ENCODE measurements at regions not wholly inside any gene's neighbourhood (a gene's known extent, or its start where the extent isn't known, plus 50 kb on each side); places are given as distances from the start of the nearest gene placed in this dataset.

DNA sequence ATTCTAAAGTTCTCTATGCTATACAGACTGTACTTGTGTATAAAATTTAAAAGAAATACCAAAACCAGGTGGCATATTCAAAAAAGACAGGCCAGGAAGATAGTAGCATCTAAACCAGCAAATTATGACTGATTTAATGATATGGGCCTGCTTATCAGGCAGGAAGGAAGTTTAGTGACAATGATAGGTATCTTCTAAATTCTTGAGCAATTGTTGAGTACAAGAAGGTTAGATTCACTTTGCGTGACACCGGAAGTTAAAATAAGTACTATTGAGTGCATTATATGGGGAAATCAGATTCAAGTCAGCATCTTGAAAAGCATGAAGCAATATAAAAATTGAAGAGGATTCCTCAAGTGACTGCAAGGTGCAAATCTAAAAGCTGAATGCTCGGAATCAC lies 186.8 kb upstream of the RGS18 start:
- Histone ChIP-seq H3K9ac (ENCODE audit: low read length) (no peak overlapping the region), H3K4me3 (ENCODE audit: low read length) (no peak overlapping the region), H3K27me3 (replicated peaks; ENCODE audit: control insufficient read depth, insufficient read depth, low read length) (no peaks in the 10 kb centered on the region), H3K4me1 (ENCODE audit: control insufficient read depth, insufficient read depth, low read length) (no peaks in the 10 kb centered on the region), H3K9me3 (ENCODE audit: control insufficient read depth, low read length) (no peaks in the 10 kb centered on the region), H3K36me3 (ENCODE audit: control insufficient read depth, insufficient read depth, low read length, severe bottlenecking) (no peaks in the 10 kb centered on the region)
- DNase-seq (ENCODE audit: low read depth), result no peak

- Histone ChIP-seq H3K27me3 (replicated peaks; ENCODE audit: control insufficient read depth, insufficient read depth, low read length) (no peaks in the 10 kb centered on the region), H3K36me3 (ENCODE audit: control insufficient read depth, insufficient read depth, low read length, severe bottlenecking) (no peaks in the 10 kb centered on the region), H3K9me3 (ENCODE audit: control insufficient read depth, low read length) (no peaks in the 10 kb centered on the region), H3K4me1 (ENCODE audit: control insufficient read depth, insufficient read depth, low read length) (no peaks in the 10 kb centered on the region), H3K4me3 (ENCODE audit: low read length) (no peak overlapping the region), H3K9ac (ENCODE audit: low read length) (no peak overlapping the region)
- no peak for DNase-seq (ENCODE audit: low read depth)
Measured at GRCh38 chr1:191974004-191974403, 184.3 kb upstream of the RGS18 start.

GRCh38 chr1:191977874-191978506 lies 180.3 kb upstream of the RGS18 start:
- Histone ChIP-seq H3K27me3 (replicated peaks; ENCODE audit: control insufficient read depth, insufficient read depth, low read length) (no peaks in the 10 kb centered on the region), H3K4me3 (ENCODE audit: low read length) (no peak overlapping the region), H3K9ac (ENCODE audit: low read length) (no peak overlapping the region), H3K9me3 (ENCODE audit: control insufficient read depth, low read length) (peaks cover 8% of the 10 kb centered on the region), H3K4me1 (ENCODE audit: control insufficient read depth, insufficient read depth, low read length) (no peaks in the 10 kb centered on the region), H3K36me3 (ENCODE audit: control insufficient read depth, insufficient read depth, low read length, severe bottlenecking) (no peaks in the 10 kb centered on the region)
- no peak for DNase-seq (ENCODE audit: low read depth)

GRCh38 chr1:191984856-191985255 lies 173.4 kb upstream of the RGS18 start:
- Histone ChIP-seq H3K4me3 (ENCODE audit: low read length) (no peak overlapping the region), H3K9me3 (ENCODE audit: control insufficient read depth, low read length) (peaks cover 11% of the 10 kb centered on the region), H3K27me3 (replicated peaks; ENCODE audit: control insufficient read depth, insufficient read depth, low read length) (no peaks in the 10 kb centered on the region), H3K4me1 (ENCODE audit: control insufficient read depth, insufficient read depth, low read length) (no peaks in the 10 kb centered on the region), H3K9ac (ENCODE audit: low read length) (no peak overlapping the region), H3K36me3 (ENCODE audit: control insufficient read depth, insufficient read depth, low read length, severe bottlenecking) (no peaks in the 10 kb centered on the region)
- DNase-seq (ENCODE audit: low read depth), result no peak

DNA sequence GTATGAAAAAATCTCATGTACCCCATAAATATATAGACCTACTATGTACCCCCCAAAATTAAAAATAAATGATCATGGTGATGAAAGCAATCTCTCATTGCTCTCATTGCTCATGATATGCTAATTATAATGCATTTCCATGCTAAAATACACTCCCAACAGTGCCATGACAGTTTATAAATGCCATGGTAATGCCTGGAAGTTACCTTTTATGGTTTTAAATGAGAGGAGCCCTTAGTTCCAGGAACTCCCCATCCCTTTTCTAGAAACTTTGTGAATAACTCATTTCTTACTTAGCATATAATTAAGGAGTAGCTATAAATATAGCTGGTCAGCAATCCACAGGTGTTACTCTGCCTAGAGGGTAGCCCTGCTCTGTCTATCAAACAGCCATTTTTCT lies 166.1 kb upstream of the RGS18 start:
- H3K9me3 ChIP-seq (ENCODE audit: control insufficient read depth, low read length), result no peaks in the 10 kb centered on the region
- DNase-seq (ENCODE audit: low read depth), result no peak

GRCh38 chr1:191993549-191993948 lies 164.7 kb upstream of the RGS18 start:
- Histone ChIP-seq H3K27me3 (replicated peaks; ENCODE audit: control insufficient read depth, insufficient read depth, low read length) (no peaks in the 10 kb centered on the region), H3K9me3 (ENCODE audit: control insufficient read depth, low read length) (no peaks in the 10 kb centered on the region), H3K9ac (ENCODE audit: low read length) (no peak overlapping the region), H3K4me1 (ENCODE audit: control insufficient read depth, insufficient read depth, low read length) (no peaks in the 10 kb centered on the region), H3K36me3 (ENCODE audit: control insufficient read depth, insufficient read depth, low read length, severe bottlenecking) (no peaks in the 10 kb centered on the region), H3K4me3 (ENCODE audit: low read length) (no peak overlapping the region)
- peak; percentile 55 for DNase-seq (ENCODE audit: low read depth)

More for the DNA sequence above, 166.1 kb upstream of the RGS18 start:
- no peaks in the 10 kb centered on the region for H3K4me1 ChIP-seq (ENCODE audit: control insufficient read depth, insufficient read depth, low read length)
- H3K9ac ChIP-seq (ENCODE audit: low read length), result no peak overlapping the region
- H3K4me3 ChIP-seq (ENCODE audit: low read length), result no peak overlapping the region
- no peaks in the 10 kb centered on the region for H3K36me3 ChIP-seq (ENCODE audit: control insufficient read depth, insufficient read depth, low read length, severe bottlenecking)
- no peaks in the 10 kb centered on the region for H3K27me3 ChIP-seq (replicated peaks; ENCODE audit: control insufficient read depth, insufficient read depth, low read length)

DNA sequence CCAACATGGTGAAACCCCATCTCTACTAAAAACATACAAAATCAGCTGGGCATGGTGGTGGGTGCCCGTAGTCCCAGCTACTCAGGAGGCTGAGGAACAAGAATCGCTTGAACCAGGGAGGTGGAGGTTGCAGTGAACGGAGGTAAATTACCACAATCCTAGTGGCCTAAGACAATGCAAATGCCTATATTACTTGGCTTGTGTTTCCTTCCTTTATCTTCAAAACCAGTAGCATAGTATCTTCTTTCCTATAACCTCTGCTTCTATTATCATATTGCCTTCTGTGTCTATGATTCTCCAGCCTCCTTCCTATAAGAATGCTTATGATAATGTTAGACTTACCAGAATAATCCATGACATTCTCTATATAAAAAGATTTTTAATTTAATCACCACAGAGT lies 156.2 kb upstream of the RGS18 start:
- DNase-seq (ENCODE audit: low read depth), result no peak
- Histone ChIP-seq H3K4me3 (ENCODE audit: low read length) (no peak overlapping the region), H3K4me1 (ENCODE audit: control insufficient read depth, insufficient read depth, low read length) (no peaks in the 10 kb centered on the region), H3K27me3 (replicated peaks; ENCODE audit: control insufficient read depth, insufficient read depth, low read length) (no peaks in the 10 kb centered on the region), H3K36me3 (ENCODE audit: control insufficient read depth, insufficient read depth, low read length, severe bottlenecking) (no peaks in the 10 kb centered on the region), H3K9ac (ENCODE audit: low read length) (no peak overlapping the region), H3K9me3 (ENCODE audit: control insufficient read depth, low read length) (no peaks in the 10 kb centered on the region)

DNA sequence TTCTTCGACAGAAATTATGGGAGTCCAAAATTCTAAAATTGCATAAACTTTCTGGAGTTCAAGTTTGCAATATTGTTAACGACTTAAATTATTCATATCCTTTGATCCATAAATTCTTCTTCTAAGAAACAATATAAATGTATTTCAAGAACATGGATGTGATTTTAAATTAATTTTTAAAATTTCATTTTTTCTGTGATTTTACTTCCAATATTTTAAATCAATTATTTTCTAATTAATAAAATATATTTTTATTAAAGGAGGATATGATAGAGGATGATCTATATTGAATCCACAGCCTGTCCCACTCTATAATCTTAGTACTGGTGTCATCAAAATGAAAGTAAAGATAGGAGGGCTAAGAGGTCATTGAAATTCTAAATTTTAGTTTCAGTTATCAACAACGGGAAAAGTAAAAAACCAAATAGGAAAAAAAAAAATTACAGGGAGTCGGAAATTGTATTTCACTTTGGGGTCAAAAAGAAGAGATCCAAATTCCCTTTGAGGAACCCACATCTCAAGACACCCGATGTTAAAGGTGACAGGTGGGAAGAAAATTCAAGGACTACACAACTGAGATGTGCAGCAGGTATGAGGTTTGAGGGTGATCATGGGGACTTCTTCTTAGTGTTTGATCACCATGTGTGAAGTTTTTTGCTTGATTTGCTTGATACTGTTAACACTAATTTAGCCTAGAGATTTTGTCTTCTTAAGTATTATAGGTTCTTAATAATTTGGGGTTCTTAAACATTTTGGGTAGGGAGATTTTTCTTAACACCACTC lies 154.8 kb upstream of the RGS18 start:
- Histone ChIP-seq H3K27me3 (replicated peaks; ENCODE audit: control insufficient read depth, insufficient read depth, low read length) (no peaks in the 10 kb centered on the region), H3K9ac (ENCODE audit: low read length) (no peak overlapping the region), H3K4me3 (ENCODE audit: low read length) (no peak overlapping the region), H3K36me3 (ENCODE audit: control insufficient read depth, insufficient read depth, low read length, severe bottlenecking) (no peaks in the 10 kb centered on the region), H3K9me3 (ENCODE audit: control insufficient read depth, low read length) (no peaks in the 10 kb centered on the region), H3K4me1 (ENCODE audit: control insufficient read depth, insufficient read depth, low read length) (no peaks in the 10 kb centered on the region)
- no peak for DNase-seq (ENCODE audit: low read depth)

GRCh38 chr1:192005976-192006375 lies 152.3 kb upstream of the RGS18 start:
- H3K27me3 ChIP-seq (replicated peaks; ENCODE audit: control insufficient read depth, insufficient read depth, low read length), result no peaks in the 10 kb centered on the region
- no peaks in the 10 kb centered on the region for H3K9me3 ChIP-seq (ENCODE audit: control insufficient read depth, low read length)
- H3K36me3 ChIP-seq (ENCODE audit: control insufficient read depth, insufficient read depth, low read length, severe bottlenecking), result no peaks in the 10 kb centered on the region
- no peak overlapping the region for H3K9ac ChIP-seq (ENCODE audit: low read length)
- DNase-seq (ENCODE audit: low read depth), result no peak
- peaks cover 4% of the 10 kb centered on the region for H3K4me1 ChIP-seq (ENCODE audit: control insufficient read depth, insufficient read depth, low read length)
- no peak overlapping the region for H3K4me3 ChIP-seq (ENCODE audit: low read length)

- no peaks in the 10 kb centered on the region for H3K9me3 ChIP-seq (ENCODE audit: control insufficient read depth, low read length)
- H3K4me3 ChIP-seq (ENCODE audit: low read length), result no peak overlapping the region
- no peak overlapping the region for H3K9ac ChIP-seq (ENCODE audit: low read length)
- no peaks in the 10 kb centered on the region for H3K36me3 ChIP-seq (ENCODE audit: control insufficient read depth, insufficient read depth, low read length, severe bottlenecking)
- peaks cover 4% of the 10 kb centered on the region for H3K4me1 ChIP-seq (ENCODE audit: control insufficient read depth, insufficient read depth, low read length)
- DNase-seq (ENCODE audit: low read depth), result no peak
- no peaks in the 10 kb centered on the region for H3K27me3 ChIP-seq (replicated peaks; ENCODE audit: control insufficient read depth, insufficient read depth, low read length)
Measured at GRCh38 chr1:192008281-192008825, 149.9 kb upstream of the RGS18 start.

DNA sequence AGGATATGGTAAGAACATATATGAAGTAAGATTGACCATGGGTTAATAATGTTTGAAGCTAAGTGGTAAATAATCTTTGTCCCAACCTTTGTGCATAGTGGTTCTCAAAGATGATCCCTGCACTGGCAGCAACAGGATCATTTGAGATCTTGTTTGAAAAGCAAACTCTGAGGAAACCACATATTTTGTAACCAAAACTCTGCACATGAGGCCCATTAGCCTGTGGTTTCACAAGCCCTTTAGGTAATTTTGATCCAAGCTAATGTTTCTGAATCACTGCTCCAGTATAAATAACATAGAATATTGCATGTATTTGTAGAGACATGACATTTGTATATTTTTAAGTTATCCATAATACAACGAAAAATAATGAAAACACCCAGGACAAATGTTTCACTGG lies 147.9 kb upstream of the RGS18 start:
- no peaks in the 10 kb centered on the region for H3K36me3 ChIP-seq (ENCODE audit: control insufficient read depth, insufficient read depth, low read length, severe bottlenecking)
- no peak overlapping the region for H3K4me3 ChIP-seq (ENCODE audit: low read length)
- H3K9me3 ChIP-seq (ENCODE audit: control insufficient read depth, low read length), result no peaks in the 10 kb centered on the region
- H3K9ac ChIP-seq (ENCODE audit: low read length), result no peak overlapping the region
- DNase-seq (ENCODE audit: low read depth), result peak; percentile 73
- peaks cover 4% of the 10 kb centered on the region for H3K4me1 ChIP-seq (ENCODE audit: control insufficient read depth, insufficient read depth, low read length)
- H3K27me3 ChIP-seq (replicated peaks; ENCODE audit: control insufficient read depth, insufficient read depth, low read length), result no peaks in the 10 kb centered on the region
